ENCODE measurements at regions not wholly inside any gene's neighbourhood (a gene's known extent, or its start where the extent isn't known, plus 50 kb on each side); places are given as distances from the start of the nearest gene placed in this dataset.

- H3K79me2 ChIP-seq (ENCODE audit: low read length): no peaks in the 10 kb centered on the region
- TF ChIP-seq CTCF (IDR thresholded peaks at IDR 0.05; ENCODE audit: low read depth, low read length) (no peak), EZH2phosphoT487 (IDR thresholded peaks at IDR 0.05; ENCODE audit: low read depth) (no peak)
- H3K4me2 ChIP-seq (ENCODE audit: low read length): no peak overlapping the region
- no peaks in the 10 kb centered on the region for H3K36me3 ChIP-seq (replicated peaks; ENCODE audit: low read depth, low read length)
- no peaks in the 10 kb centered on the region for H3K27me3 ChIP-seq (ENCODE audit: low read depth, low read length)
- H3K4me3 ChIP-seq (ENCODE audit: low read length): no peak overlapping the region
- no peaks in the 10 kb centered on the region for H3K9me3 ChIP-seq (ENCODE audit: insufficient read depth, low read length)
- no peaks in the 10 kb centered on the region for H3K4me1 ChIP-seq (ENCODE audit: low read length)
- no peaks in the 10 kb centered on the region for H4K20me1 ChIP-seq (ENCODE audit: insufficient read depth, low read length)
- H3K27ac ChIP-seq (ENCODE audit: low read length): no peak overlapping the region
- no peak overlapping the region for H3K9ac ChIP-seq (ENCODE audit: low read length)
- no peak overlapping the region for H2AFZ ChIP-seq (ENCODE audit: low read depth, low read length)
These were observed 290.8 kb upstream of the ZPLD1 start for GRCh38 chr3:102144063-102144462.

- Histone ChIP-seq H3K4me2 (ENCODE audit: low read length) (no peak overlapping the region), H3K4me1 (ENCODE audit: low read length) (no peaks in the 10 kb centered on the region)
These were observed 286.0 kb upstream of the ZPLD1 start for GRCh38 chr3:102148598-102149337.

GRCh38 chr3:102151935-102152334 lies 282.9 kb upstream of the ZPLD1 start:
- Histone ChIP-seq H3K27ac (ENCODE audit: low read length) (no peak overlapping the region), H4K20me1 (ENCODE audit: insufficient read depth, low read length) (no peaks in the 10 kb centered on the region), H3K9me3 (ENCODE audit: insufficient read depth, low read length) (peaks cover 8% of the 10 kb centered on the region), H3K27me3 (ENCODE audit: low read depth, low read length) (no peaks in the 10 kb centered on the region), H3K36me3 (replicated peaks; ENCODE audit: low read depth, low read length) (no peaks in the 10 kb centered on the region), H3K4me2 (ENCODE audit: low read length) (no peak overlapping the region), H3K79me2 (ENCODE audit: low read length) (no peaks in the 10 kb centered on the region), H3K4me3 (ENCODE audit: low read length) (no peak overlapping the region), H2AFZ (ENCODE audit: low read depth, low read length) (no peak overlapping the region), H3K4me1 (ENCODE audit: low read length) (no peaks in the 10 kb centered on the region), H3K9ac (ENCODE audit: low read length) (no peak overlapping the region)
- TF ChIP-seq EZH2phosphoT487 (IDR thresholded peaks at IDR 0.05; ENCODE audit: low read depth) (no peak), CTCF (IDR thresholded peaks at IDR 0.05; ENCODE audit: low read depth, low read length) (no peak)

More at GRCh38 chr3:102148598-102149337, 286.0 kb upstream of the ZPLD1 start:
- Histone ChIP-seq H2AFZ (ENCODE audit: low read depth, low read length) (no peak overlapping the region), H4K20me1 (ENCODE audit: insufficient read depth, low read length) (no peaks in the 10 kb centered on the region), H3K27me3 (ENCODE audit: low read depth, low read length) (no peaks in the 10 kb centered on the region), H3K36me3 (replicated peaks; ENCODE audit: low read depth, low read length) (no peaks in the 10 kb centered on the region), H3K79me2 (ENCODE audit: low read length) (no peaks in the 10 kb centered on the region), H3K9ac (ENCODE audit: low read length) (no peak overlapping the region), H3K27ac (ENCODE audit: low read length) (no peak overlapping the region), H3K4me3 (ENCODE audit: low read length) (no peak overlapping the region), H3K9me3 (ENCODE audit: insufficient read depth, low read length) (peaks cover 8% of the 10 kb centered on the region)
- TF ChIP-seq CTCF (IDR thresholded peaks at IDR 0.05; ENCODE audit: low read depth, low read length) (no peak), EZH2phosphoT487 (IDR thresholded peaks at IDR 0.05; ENCODE audit: low read depth) (no peak)

GRCh38 chr3:102156426-102156825 lies 278.4 kb upstream of the ZPLD1 start:
- H3K9ac ChIP-seq (ENCODE audit: low read length): no peak overlapping the region
- H3K4me1 ChIP-seq (ENCODE audit: low read length): no peaks in the 10 kb centered on the region
- no peaks in the 10 kb centered on the region for H3K36me3 ChIP-seq (replicated peaks; ENCODE audit: low read depth, low read length)
- no peak overlapping the region for H3K4me3 ChIP-seq (ENCODE audit: low read length)
- H3K27ac ChIP-seq (ENCODE audit: low read length): no peak overlapping the region
- H3K4me2 ChIP-seq (ENCODE audit: low read length): no peak overlapping the region
- H3K27me3 ChIP-seq (ENCODE audit: low read depth, low read length): no peaks in the 10 kb centered on the region
- no peak overlapping the region for H2AFZ ChIP-seq (ENCODE audit: low read depth, low read length)
- H3K79me2 ChIP-seq (ENCODE audit: low read length): no peaks in the 10 kb centered on the region
- no peaks in the 10 kb centered on the region for H4K20me1 ChIP-seq (ENCODE audit: insufficient read depth, low read length)
- no peak for TF ChIP-seq CTCF (IDR thresholded peaks at IDR 0.05; ENCODE audit: low read depth, low read length)
- TF ChIP-seq EZH2phosphoT487 (IDR thresholded peaks at IDR 0.05; ENCODE audit: low read depth): no peak
- peaks cover 8% of the 10 kb centered on the region for H3K9me3 ChIP-seq (ENCODE audit: insufficient read depth, low read length)
